Fibroblast of the aortic adventitia (primary cell): ENCODE measurements at regions not wholly inside any gene's neighbourhood (a gene's known extent, or its start where the extent isn't known, plus 50 kb on each side); places are given as distances from the start of the nearest gene placed in this dataset.

Source experiments
- DNase-seq: peaks from one replicate; pipeline ENCODE4 v3.0.0-alpha.2; 2010; ENCODE audit warnings: low read depth
- H3K4me3 ChIP-seq: 2 replicates; pipeline ENCODE4 v1.5.1; 2011; ENCODE audit warnings: low read depth, mild to moderate bottlenecking, control low read depth, low read length, moderate library complexity
- CTCF ChIP-seq: IDR thresholded peaks from 2 replicates; pipeline ENCODE4 v1.5.1; 2011; ENCODE audit warnings: mild to moderate bottlenecking, low read length, control low read depth, inconsistent platforms; ENCODE audit not compliant: insufficient read depth

GRCh38 chr16:54231919-54232318 lies 54.7 kb downstream of the IRX3 start:
- no peak for TF ChIP-seq CTCF
- DNase-seq, result peak; percentile 8

DNA sequence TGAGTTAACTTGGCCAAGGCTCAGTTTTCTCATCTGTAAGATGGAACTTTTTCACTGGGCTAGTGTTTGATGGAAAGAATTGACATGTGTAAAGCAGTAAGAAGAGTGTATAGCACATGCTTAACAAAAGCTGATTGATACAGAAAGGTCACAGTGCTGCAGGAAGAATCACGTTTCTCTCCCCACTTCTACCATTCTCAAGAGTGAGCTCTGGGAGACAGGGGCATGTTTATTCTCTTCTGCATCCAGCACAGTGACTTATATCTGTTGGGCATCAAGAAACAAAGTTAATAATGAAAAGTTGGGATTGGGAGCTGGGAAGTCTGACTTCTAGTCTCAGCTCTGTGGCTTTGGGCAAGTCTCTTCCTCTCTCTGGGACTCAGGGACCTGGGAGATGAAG lies 55.3 kb downstream of the IRX3 start:
- no peak for DNase-seq
- TF ChIP-seq CTCF, result no peak
- no peak overlapping the region for H3K4me3 ChIP-seq

More at GRCh38 chr16:54231919-54232318, 54.7 kb downstream of the IRX3 start:
- no peak overlapping the region for H3K4me3 ChIP-seq

DNA sequence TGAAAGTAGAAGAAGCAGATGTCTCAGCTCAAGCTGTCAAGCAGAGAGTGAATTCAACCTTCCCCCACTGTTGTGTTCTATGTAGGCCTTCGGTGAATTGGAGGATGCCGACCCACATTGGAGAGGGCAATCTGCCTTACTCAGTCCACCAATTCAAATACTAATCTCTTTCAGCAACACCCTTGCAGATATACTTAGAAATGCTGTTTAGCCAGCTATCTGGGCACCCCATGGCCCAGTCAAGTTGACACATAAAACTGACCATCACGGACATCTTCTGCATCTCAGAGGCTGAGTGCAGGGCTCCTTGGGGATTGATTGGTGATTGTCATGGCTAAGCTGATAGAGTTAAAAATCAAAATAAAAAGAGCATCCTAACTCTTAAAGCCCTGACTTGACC lies 58.3 kb downstream of the IRX3 start:
- no peak overlapping the region for H3K4me3 ChIP-seq
- no peak for TF ChIP-seq CTCF
- DNase-seq, result no peak

DNA sequence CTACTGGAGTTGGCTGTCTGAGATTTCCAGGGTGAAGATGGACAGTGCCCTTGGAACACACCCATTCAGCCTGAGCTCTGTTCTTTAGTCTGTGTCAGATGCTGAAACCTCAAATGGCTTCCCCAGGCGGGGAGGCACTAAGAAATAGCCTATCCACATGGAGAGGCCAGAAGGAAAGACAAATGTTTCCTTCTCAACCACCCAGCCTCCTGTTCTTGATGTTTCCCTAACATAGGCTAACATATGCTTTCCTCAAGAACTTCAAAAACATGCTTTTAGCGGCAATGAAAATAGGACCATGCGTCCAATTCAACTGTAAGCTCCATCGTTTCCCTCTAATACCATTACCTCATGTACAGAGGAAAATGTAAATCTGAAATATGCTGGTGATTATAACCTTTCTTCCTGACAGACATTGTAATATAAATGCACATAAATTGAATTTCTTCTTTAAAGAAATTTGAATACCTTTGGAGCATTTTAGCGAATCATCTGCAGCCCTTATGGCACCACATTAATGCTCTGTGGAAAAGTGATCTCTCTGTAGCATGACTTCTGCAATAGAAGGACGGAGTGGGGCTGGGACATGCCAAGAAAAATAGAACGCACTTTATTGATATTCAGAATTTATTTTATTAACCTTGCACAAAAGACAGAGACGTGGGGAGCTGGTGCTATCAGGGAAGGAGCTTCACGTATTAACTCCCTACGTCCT lies 60.1 kb downstream of the IRX3 start:
- TF ChIP-seq CTCF, result no peak
- DNase-seq, result no peak
- H3K4me3 ChIP-seq, result no peak overlapping the region

GRCh38 chr16:54219709-54220108 lies 66.9 kb downstream of the IRX3 start:
- no peak overlapping the region for H3K4me3 ChIP-seq
- no peak for TF ChIP-seq CTCF
- DNase-seq, result no peak

DNA sequence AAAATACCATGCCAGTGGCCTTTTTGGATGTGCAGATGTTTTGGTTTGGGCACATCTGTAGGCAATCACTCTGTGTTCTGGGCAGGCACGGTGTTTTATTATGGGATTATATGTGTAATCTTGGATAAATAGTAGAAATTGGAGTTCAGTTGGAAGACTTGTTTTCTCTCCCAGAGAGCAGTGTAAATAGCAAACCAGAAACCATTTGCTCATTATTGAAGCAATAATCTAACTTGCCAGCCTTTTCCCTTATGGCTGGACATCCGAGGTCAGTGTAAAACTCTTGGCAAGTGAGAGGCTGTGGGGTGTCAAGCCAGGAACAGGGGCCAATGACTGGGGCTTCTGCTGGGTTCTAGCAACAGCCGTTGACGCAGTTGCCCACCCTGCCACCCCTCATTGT lies 69.9 kb downstream of the IRX3 start:
- no peak for DNase-seq
- H3K4me3 ChIP-seq, result no peak overlapping the region
- TF ChIP-seq CTCF, result no peak

- no peak overlapping the region for H3K4me3 ChIP-seq
- no peak for TF ChIP-seq CTCF
- peak; percentile 52 for DNase-seq
Measured at GRCh38 chr16:54216268-54216667, 70.3 kb downstream of the IRX3 start.
